H1 (cell line): ENCODE measurements at regions not wholly inside any gene's neighbourhood (a gene's known extent, or its start where the extent isn't known, plus 50 kb on each side); places are given as distances from the start of the nearest gene placed in this dataset.

Source experiments
- CHD2 ChIP-seq: IDR thresholded peaks from 2 replicates; pipeline ENCODE4 v1.6.1; 2012; ENCODE audit warnings: low read length, improper control_type of control experiment
- JUND ChIP-seq: IDR thresholded peaks from 2 replicates; pipeline ENCODE4 v1.6.1; 2011; ENCODE audit warnings: mild to moderate bottlenecking, improper control_type of control experiment, low read length
- RBBP5 ChIP-seq: IDR thresholded peaks from 2 replicates; pipeline ENCODE4 v1.7.1; 2012; ENCODE audit warnings: low read depth, mild to moderate bottlenecking, inconsistent platforms, low read length, moderate library complexity, borderline replicate concordance
- SAP30 ChIP-seq: fragments of 300-600 bp; sonication (generic); IDR thresholded peaks from 2 replicates; pipeline ENCODE4 v1.7.1; 2012; ENCODE audit warnings: low read length, moderate library complexity, mild to moderate bottlenecking, inconsistent platforms; ENCODE audit not compliant: insufficient read depth, insufficient replicate concordance
- TF ChIP-seq, protein P1 (sequence below): fragments of 300-600 bp; sonication (generic); IDR thresholded peaks from 2 replicates; pipeline ENCODE4 v1.7.1; 2012; ENCODE audit warnings: low read length, moderate library complexity, mild to moderate bottlenecking, inconsistent platforms; ENCODE audit not compliant: insufficient replicate concordance
- TF ChIP-seq, protein P2 (sequence below): IDR thresholded peaks from 2 replicates; pipeline ENCODE4 v1.6.1; 2012; ENCODE audit warnings: inconsistent platforms

DNA sequence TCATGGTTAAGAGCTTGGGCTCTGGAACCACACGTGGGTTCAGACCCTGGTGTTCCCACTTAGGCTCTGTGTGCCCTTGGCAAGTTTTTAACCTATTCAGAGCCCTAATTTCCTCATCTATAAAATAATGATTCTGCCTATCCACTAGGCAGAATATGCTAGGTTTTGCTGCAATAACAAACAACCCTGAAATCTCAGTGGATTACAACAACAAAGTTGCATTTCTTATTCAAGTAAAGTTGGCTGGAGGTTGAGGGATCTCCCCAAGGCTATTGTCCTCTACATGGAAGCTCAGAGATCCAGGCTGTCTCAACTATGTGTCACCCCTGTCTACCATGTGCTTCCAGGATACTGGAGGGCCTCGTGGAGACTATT lies 275.4 kb upstream of the SIX2 start (continued):
- TF ChIP-seq, protein P1, sequence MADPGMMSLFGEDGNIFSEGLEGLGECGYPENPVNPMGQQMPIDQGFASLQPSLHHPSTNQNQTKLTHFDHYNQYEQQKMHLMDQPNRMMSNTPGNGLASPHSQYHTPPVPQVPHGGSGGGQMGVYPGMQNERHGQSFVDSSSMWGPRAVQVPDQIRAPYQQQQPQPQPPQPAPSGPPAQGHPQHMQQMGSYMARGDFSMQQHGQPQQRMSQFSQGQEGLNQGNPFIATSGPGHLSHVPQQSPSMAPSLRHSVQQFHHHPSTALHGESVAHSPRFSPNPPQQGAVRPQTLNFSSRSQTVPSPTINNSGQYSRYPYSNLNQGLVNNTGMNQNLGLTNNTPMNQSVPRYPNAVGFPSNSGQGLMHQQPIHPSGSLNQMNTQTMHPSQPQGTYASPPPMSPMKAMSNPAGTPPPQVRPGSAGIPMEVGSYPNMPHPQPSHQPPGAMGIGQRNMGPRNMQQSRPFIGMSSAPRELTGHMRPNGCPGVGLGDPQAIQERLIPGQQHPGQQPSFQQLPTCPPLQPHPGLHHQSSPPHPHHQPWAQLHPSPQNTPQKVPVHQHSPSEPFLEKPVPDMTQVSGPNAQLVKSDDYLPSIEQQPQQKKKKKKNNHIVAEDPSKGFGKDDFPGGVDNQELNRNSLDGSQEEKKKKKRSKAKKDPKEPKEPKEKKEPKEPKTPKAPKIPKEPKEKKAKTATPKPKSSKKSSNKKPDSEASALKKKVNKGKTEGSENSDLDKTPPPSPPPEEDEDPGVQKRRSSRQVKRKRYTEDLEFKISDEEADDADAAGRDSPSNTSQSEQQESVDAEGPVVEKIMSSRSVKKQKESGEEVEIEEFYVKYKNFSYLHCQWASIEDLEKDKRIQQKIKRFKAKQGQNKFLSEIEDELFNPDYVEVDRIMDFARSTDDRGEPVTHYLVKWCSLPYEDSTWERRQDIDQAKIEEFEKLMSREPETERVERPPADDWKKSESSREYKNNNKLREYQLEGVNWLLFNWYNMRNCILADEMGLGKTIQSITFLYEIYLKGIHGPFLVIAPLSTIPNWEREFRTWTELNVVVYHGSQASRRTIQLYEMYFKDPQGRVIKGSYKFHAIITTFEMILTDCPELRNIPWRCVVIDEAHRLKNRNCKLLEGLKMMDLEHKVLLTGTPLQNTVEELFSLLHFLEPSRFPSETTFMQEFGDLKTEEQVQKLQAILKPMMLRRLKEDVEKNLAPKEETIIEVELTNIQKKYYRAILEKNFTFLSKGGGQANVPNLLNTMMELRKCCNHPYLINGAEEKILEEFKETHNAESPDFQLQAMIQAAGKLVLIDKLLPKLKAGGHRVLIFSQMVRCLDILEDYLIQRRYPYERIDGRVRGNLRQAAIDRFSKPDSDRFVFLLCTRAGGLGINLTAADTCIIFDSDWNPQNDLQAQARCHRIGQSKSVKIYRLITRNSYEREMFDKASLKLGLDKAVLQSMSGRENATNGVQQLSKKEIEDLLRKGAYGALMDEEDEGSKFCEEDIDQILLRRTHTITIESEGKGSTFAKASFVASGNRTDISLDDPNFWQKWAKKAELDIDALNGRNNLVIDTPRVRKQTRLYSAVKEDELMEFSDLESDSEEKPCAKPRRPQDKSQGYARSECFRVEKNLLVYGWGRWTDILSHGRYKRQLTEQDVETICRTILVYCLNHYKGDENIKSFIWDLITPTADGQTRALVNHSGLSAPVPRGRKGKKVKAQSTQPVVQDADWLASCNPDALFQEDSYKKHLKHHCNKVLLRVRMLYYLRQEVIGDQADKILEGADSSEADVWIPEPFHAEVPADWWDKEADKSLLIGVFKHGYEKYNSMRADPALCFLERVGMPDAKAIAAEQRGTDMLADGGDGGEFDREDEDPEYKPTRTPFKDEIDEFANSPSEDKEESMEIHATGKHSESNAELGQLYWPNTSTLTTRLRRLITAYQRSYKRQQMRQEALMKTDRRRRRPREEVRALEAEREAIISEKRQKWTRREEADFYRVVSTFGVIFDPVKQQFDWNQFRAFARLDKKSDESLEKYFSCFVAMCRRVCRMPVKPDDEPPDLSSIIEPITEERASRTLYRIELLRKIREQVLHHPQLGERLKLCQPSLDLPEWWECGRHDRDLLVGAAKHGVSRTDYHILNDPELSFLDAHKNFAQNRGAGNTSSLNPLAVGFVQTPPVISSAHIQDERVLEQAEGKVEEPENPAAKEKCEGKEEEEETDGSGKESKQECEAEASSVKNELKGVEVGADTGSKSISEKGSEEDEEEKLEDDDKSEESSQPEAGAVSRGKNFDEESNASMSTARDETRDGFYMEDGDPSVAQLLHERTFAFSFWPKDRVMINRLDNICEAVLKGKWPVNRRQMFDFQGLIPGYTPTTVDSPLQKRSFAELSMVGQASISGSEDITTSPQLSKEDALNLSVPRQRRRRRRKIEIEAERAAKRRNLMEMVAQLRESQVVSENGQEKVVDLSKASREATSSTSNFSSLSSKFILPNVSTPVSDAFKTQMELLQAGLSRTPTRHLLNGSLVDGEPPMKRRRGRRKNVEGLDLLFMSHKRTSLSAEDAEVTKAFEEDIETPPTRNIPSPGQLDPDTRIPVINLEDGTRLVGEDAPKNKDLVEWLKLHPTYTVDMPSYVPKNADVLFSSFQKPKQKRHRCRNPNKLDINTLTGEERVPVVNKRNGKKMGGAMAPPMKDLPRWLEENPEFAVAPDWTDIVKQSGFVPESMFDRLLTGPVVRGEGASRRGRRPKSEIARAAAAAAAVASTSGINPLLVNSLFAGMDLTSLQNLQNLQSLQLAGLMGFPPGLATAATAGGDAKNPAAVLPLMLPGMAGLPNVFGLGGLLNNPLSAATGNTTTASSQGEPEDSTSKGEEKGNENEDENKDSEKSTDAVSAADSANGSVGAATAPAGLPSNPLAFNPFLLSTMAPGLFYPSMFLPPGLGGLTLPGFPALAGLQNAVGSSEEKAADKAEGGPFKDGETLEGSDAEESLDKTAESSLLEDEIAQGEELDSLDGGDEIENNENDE, result no peak
- TF ChIP-seq, protein P2, sequence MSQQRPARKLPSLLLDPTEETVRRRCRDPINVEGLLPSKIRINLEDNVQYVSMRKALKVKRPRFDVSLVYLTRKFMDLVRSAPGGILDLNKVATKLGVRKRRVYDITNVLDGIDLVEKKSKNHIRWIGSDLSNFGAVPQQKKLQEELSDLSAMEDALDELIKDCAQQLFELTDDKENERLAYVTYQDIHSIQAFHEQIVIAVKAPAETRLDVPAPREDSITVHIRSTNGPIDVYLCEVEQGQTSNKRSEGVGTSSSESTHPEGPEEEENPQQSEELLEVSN, result no peak
- TF ChIP-seq CHD2 (no peak), RBBP5 (no peak), SAP30 (no peak), JUND (no peak)
- TF ChIP-seq, all 59 proteins: peak for 0
